ENCODE measurements at regions not wholly inside any gene's neighbourhood (a gene's known extent, or its start where the extent isn't known, plus 50 kb on each side); places are given as distances from the start of the nearest gene placed in this dataset.

DNA sequence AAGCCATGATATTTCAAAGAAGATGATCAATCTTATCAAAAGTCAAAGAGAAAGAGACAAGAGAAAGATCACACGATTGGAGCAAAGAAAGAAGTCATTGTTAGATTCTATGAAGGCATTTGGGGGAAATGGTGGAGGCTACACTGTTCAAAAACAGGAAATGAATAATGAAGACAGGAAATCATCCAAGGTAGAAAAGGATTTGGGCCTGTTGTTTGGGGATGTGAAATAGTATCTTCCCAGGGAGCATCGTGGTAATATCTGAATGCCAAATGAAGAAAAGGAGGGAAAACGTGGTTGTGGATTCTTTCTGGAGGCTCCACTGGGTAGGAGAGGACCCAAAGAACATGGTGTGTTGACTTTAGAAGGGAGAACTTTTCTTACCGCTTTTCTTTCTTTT is 482.4 kb downstream of the NLGN4X start:
- no peak overlapping the region for H2BK20ac ChIP-seq (ENCODE audit: low read depth, low read length)
- H3K4me1 ChIP-seq (ENCODE audit: control insufficient read depth, insufficient read depth, low read length): no peaks in the 10 kb centered on the region
- BruUV-seq (replicated peaks): no TSS peak
- in situ Hi-C loops (cut with MboI; ENCODE audit: low sequenced_read_pairs): no loop called here
- no peak overlapping the region for H3K18ac ChIP-seq (ENCODE audit: low read depth, low read length)
- H2BK5ac ChIP-seq (ENCODE audit: low read depth, low read length, poor library complexity, severe bottlenecking): no peak overlapping the region
- no peak overlapping the region for H3K4me3 ChIP-seq (ENCODE audit: insufficient read depth, low read depth, low read length)
- H2AK9ac ChIP-seq (replicated peaks; ENCODE audit: low read depth, low read length, poor library complexity): no peak overlapping the region
- no peak overlapping the region for H3K4me2 ChIP-seq (ENCODE audit: low read depth, low read length)
- no peaks in the 10 kb centered on the region for H3K27me3 ChIP-seq (ENCODE audit: control insufficient read depth, insufficient read depth, low read length)
- no peak overlapping the region for H4K8ac ChIP-seq (ENCODE audit: low read depth in 2 of 2, low read length in 2 of 2)
- H4K20me1 ChIP-seq (ENCODE audit: insufficient read depth, low read length): no peaks in the 10 kb centered on the region
- no peak overlapping the region for H3K27ac ChIP-seq (ENCODE audit: insufficient read depth, low read length)
- no peak overlapping the region for H2BK15ac ChIP-seq (ENCODE audit: low read depth, low read length)
- ChIA-PET POLR2A (ENCODE audit: unreplicated experiment) (no interaction called here), CTCF (no interaction called here)
- no peak overlapping the region for H3K4ac ChIP-seq (ENCODE audit: low read depth, low read length)
- no peak overlapping the region for H3K23ac ChIP-seq (ENCODE audit: low read depth, low read length)
- no peak overlapping the region for H4K91ac ChIP-seq (ENCODE audit: insufficient read depth, low read depth, low read length)
- no peaks in the 10 kb centered on the region for H3K9me1 ChIP-seq (ENCODE audit: insufficient read depth, low read length)
- DNase-seq: no peak
- no peaks in the 10 kb centered on the region for H3K79me1 ChIP-seq (ENCODE audit: low read depth in 1 of 2, low read length in 2 of 2)
- H2AK5ac ChIP-seq (ENCODE audit: low read depth, low read length): no peak overlapping the region
- no peak overlapping the region for H2BK120ac ChIP-seq (ENCODE audit: low read depth, low read length)
- WGBS, 2 experiments (ENCODE audit: extremely low coverage in 2 of 2, insufficient read length in 1 of 2): no CpG with 5 or more reads among the region's 4 CpGs
- H3K36me3 ChIP-seq (ENCODE audit: control insufficient read depth, insufficient read depth, low read length): no peaks in the 10 kb centered on the region
- no peak overlapping the region for H3K56ac ChIP-seq (ENCODE audit: extremely low read depth, insufficient read depth, low read length)
- intact Hi-C loops (cut with micrococcal nuclease): no loop called here
- H3K14ac ChIP-seq (replicated peaks; ENCODE audit: low read depth, low read length): no peak overlapping the region
- H2AFZ ChIP-seq (replicated peaks; ENCODE audit: low read length, poor library complexity): no peak overlapping the region
- peaks cover 2% of the 10 kb centered on the region; the same call in 1 of the 2 replicates for H3K9me3 ChIP-seq (ENCODE audit: control insufficient read depth, insufficient read depth, low read length)
- H4K5ac ChIP-seq (ENCODE audit: low read depth, low read length): no peak overlapping the region
- dilution Hi-C loops (cut with HindIII; ENCODE audit: low sequenced_read_pairs, unreplicated experiment): no loop called here
- ATAC-seq (ENCODE audit: low read depth): no peak
- TF ChIP-seq MXI1 (IDR thresholded peaks at IDR 0.05; ENCODE audit: borderline replicate concordance, low read depth, low read length) (no peak), CEBPB (IDR thresholded peaks at IDR 0.05; ENCODE audit: low read depth, low read length) (no peak), BHLHE40 (IDR thresholded peaks at IDR 0.05; ENCODE audit: low read depth, low read length) (no peak), MAFK (IDR thresholded peaks at IDR 0.05; ENCODE audit: low read depth, low read length) (no peak), RAD21 (IDR thresholded peaks at IDR 0.05; ENCODE audit: low read length) (no peak)
- H3K9ac ChIP-seq (ENCODE audit: low read depth, low read length): no peak overlapping the region

All from IMR-90 (cell line).